KBM-7 (cell line): ENCODE measurements at regions not wholly inside any gene's neighbourhood (a gene's known extent, or its start where the extent isn't known, plus 50 kb on each side); places are given as distances from the start of the nearest gene placed in this dataset.

Experiments
- DNase-seq: peaks from one replicate; pipeline ENCODE4 v3.0.0-alpha.2; 2015
- in situ Hi-C: fragments of 300-500 bp; cut with MboI; formaldehyde crosslinking; loops from 2 replicates; pipeline ENCODE4 v1.14.3; 2020; ENCODE audit warnings: low sequenced_read_pairs, low pct_unique_long_range_greater_than_20kb, mixed read lengths

GRCh38 chr21:16570856-16571255 is 841.1 kb downstream of the USP25 start:
- in situ Hi-C loops, result no loop called here
- no peak for DNase-seq

- in situ Hi-C loops, result no loop called here
- DNase-seq, result no peak
Measured at GRCh38 chr21:16571594-16571993, 841.8 kb downstream of the USP25 start.

GRCh38 chr21:16572032-16572431 is 842.2 kb downstream of the USP25 start:
- in situ Hi-C loops, result no loop called here
- DNase-seq, result no peak

- DNase-seq, result no peak
- in situ Hi-C loops, result no loop called here
Measured at GRCh38 chr21:16573578-16573977, 843.8 kb downstream of the USP25 start.

GRCh38 chr21:16577975-16578374 is 848.2 kb downstream of the USP25 start:
- in situ Hi-C loops, result no loop called here
- DNase-seq, result no peak

- no peak for DNase-seq
- in situ Hi-C loops, result no loop called here
Measured at GRCh38 chr21:16578912-16579311, 849.1 kb downstream of the USP25 start.

- DNase-seq, result no peak
- in situ Hi-C loops, result no loop called here
Measured at GRCh38 chr21:16579538-16579937, 849.8 kb downstream of the USP25 start.

- in situ Hi-C loops, result no loop called here
- no peak for DNase-seq
Measured at GRCh38 chr21:16580661-16581060, 850.9 kb downstream of the USP25 start.

- in situ Hi-C loops, result no loop called here
Measured at GRCh38 chr21:16583556-16583955, 853.8 kb downstream of the USP25 start.

GRCh38 chr21:16584756-16585155 is 855.0 kb downstream of the USP25 start:
- no peak for DNase-seq
- in situ Hi-C loops, result no loop called here

More at GRCh38 chr21:16583556-16583955, 853.8 kb downstream of the USP25 start:
- peak; percentile 32 for DNase-seq

GRCh38 chr21:16585896-16586295 is 856.1 kb downstream of the USP25 start:
- in situ Hi-C loops, result no loop called here

GRCh38 chr21:16587141-16587581 is 857.4 kb downstream of the USP25 start:
- no peak for DNase-seq
- in situ Hi-C loops, result no loop called here

More at GRCh38 chr21:16585896-16586295, 856.1 kb downstream of the USP25 start:
- no peak for DNase-seq

- in situ Hi-C loops, result no loop called here
- no peak for DNase-seq
Measured at GRCh38 chr21:16587681-16588375, 858.0 kb downstream of the USP25 start.

- DNase-seq, result no peak
- in situ Hi-C loops, result no loop called here
Measured at GRCh38 chr21:16588433-16588860, 858.7 kb downstream of the USP25 start.

GRCh38 chr21:16589006-16589898 is 859.5 kb downstream of the USP25 start:
- no peak for DNase-seq
- in situ Hi-C loops, result no loop called here

- in situ Hi-C loops, result no loop called here
- DNase-seq, result no peak
Measured at GRCh38 chr21:16590186-16590585, 860.4 kb downstream of the USP25 start.

GRCh38 chr21:16590641-16591292 is 861.0 kb downstream of the USP25 start:
- in situ Hi-C loops, result no loop called here
- no peak for DNase-seq

GRCh38 chr21:16592381-16592780 is 862.6 kb downstream of the USP25 start:
- in situ Hi-C loops, result no loop called here
- no peak for DNase-seq

GRCh38 chr21:16594191-16594590 is 864.4 kb downstream of the USP25 start:
- DNase-seq, result no peak
- in situ Hi-C loops, result no loop called here

- in situ Hi-C loops, result no loop called here
- no peak for DNase-seq
Measured at GRCh38 chr21:16596369-16596768, 866.6 kb downstream of the USP25 start.
